Endodermal cell (in vitro differentiated cells): ENCODE measurements at regions not wholly inside any gene's neighbourhood (a gene's known extent, or its start where the extent isn't known, plus 50 kb on each side); places are given as distances from the start of the nearest gene placed in this dataset.

ENCODE experiments used
- DNase-seq: peaks from one replicate; pipeline ENCODE4 v3.0.0-alpha.2; 2017
- H3K27ac ChIP-seq: 2 replicates; pipeline ENCODE4 v1.5.1; 2013; ENCODE audit warnings: mild to moderate bottlenecking, low read depth, low read length, moderate library complexity
- H3K27me3 ChIP-seq: 2 replicates; pipeline ENCODE4 v1.6.1; 2013; ENCODE audit warnings: mild to moderate bottlenecking, low read length, moderate library complexity; ENCODE audit not compliant: insufficient read depth, control insufficient read depth, poor library complexity, severe bottlenecking
- H3K36me3 ChIP-seq: 2 replicates; pipeline ENCODE4 v1.7.0; 2013; ENCODE audit warnings: mild to moderate bottlenecking, low read length, moderate library complexity; ENCODE audit not compliant: control insufficient read depth, insufficient read depth
- H3K4me1 ChIP-seq: one replicate; pipeline ENCODE4 v1.7.0; 2013; ENCODE audit warnings: low read length; ENCODE audit not compliant: control insufficient read depth, insufficient read depth
- H3K4me3 ChIP-seq: 2 replicates; pipeline ENCODE4 v1.5.1; 2013; ENCODE audit warnings: mild to moderate bottlenecking, low read length, moderate library complexity
- H3K9ac ChIP-seq: 2 replicates; pipeline ENCODE4 v1.6.1; 2013; ENCODE audit warnings: mild to moderate bottlenecking, low read length, moderate library complexity; ENCODE audit not compliant: poor library complexity, severe bottlenecking; ENCODE audit errors: extremely low read depth
- H3K9me3 ChIP-seq: 2 replicates; pipeline ENCODE4 v1.6.1; 2013; ENCODE audit warnings: mild to moderate bottlenecking, low read length, moderate library complexity; ENCODE audit not compliant: control insufficient read depth
- H3K27ac Mint-ChIP-seq: 2 replicates; pipeline ENCODE4 v1.8.0; 2020; ENCODE audit warnings: mixed read lengths
- H3K27me3 Mint-ChIP-seq: 2 replicates; pipeline ENCODE4 v1.8.0; 2021; ENCODE audit warnings: mild to moderate bottlenecking, mixed read lengths; ENCODE audit not compliant: insufficient read depth
- H3K36me3 Mint-ChIP-seq: 2 replicates; pipeline ENCODE4 v1.8.0; 2020; ENCODE audit warnings: low read depth, mixed read lengths
- H3K4me1 Mint-ChIP-seq: 2 replicates; pipeline ENCODE4 v1.8.0; 2020; ENCODE audit warnings: mixed read lengths
- H3K4me3 Mint-ChIP-seq: 2 replicates; pipeline ENCODE4 v1.8.0; 2020; ENCODE audit warnings: mild to moderate bottlenecking, moderate library complexity, mixed read lengths
- H3K9me3 Mint-ChIP-seq: 2 replicates; pipeline ENCODE4 v1.8.0; 2020; ENCODE audit warnings: mild to moderate bottlenecking, mixed read lengths
- CTCF ChIP-seq: fragments of 200-600 bp; sonication (generic); conservative IDR thresholded peaks from 2 replicates; pipeline ENCODE4 v1.5.0; 2021; ENCODE audit warnings: antibody characterized with exemption, mild to moderate bottlenecking
- WGBS, 2 experiments: methylation state at CpG; one replicate each; pipeline versions ENCODE4 v1.1.5 to v1.1.7; 2013; ENCODE audit warnings: missing lambda C conversion rate in 2 of 2, mixed read lengths in 1 of 2; ENCODE audit not compliant: insufficient coverage in 1 of 2, insufficient read length in 1 of 2; 5-methylcytosine and 5-hydroxymethylcytosine counted together

GRCh38 chr1:222865718-222866117 is 50.9 kb downstream of the DISP1 start:
- Mint-ChIP-seq H3K9me3 (no peaks in the 10 kb centered on the region), H3K27me3 (no peaks in the 10 kb centered on the region), H3K4me3 (no peak overlapping the region), H3K27ac (no peak overlapping the region), H3K36me3 (peaks cover 3% of the 10 kb centered on the region), H3K4me1 (peaks cover 11% of the 10 kb centered on the region)
- Histone ChIP-seq H3K9ac (no peak overlapping the region), H3K4me3 (no peak overlapping the region), H3K4me1 (no peaks in the 10 kb centered on the region), H3K27me3 (no peaks in the 10 kb centered on the region), H3K27ac (no peak overlapping the region), H3K36me3 (no peaks in the 10 kb centered on the region), H3K9me3 (no peaks in the 10 kb centered on the region)
- WGBS, 2 experiments, result 30 to 66% methylated on average over 3 to 4 of the region's 4 CpGs
- no peak for TF ChIP-seq CTCF
- DNase-seq, result no peak

DNA sequence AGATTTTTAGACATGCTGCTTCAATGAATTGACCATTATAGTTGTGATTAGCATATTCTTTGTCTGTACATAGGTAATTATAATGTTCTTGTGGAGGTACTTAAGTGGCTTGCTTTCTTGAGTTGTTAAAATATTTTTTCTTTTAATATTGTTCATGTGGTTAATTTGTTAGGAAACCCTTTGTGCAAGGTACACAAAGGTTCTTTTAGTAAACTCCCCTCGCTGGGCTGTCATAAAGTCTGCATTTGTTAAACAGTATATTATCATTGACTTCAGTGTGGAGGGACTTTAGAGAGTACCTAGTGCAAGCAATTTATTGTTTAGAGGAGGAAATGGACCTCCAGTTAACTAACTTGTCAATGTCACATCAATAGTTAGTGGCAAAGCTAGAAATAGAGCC is 52.5 kb downstream of the DISP1 start:
- H3K27me3 ChIP-seq, result no peaks in the 10 kb centered on the region
- 80 to 94% methylated on average over 1 of the region's 1 CpG for WGBS, 2 experiments
- no peak for DNase-seq
- peaks cover 3% of the 10 kb centered on the region for H3K36me3 Mint-ChIP-seq
- no peak overlapping the region for H3K27ac ChIP-seq
- H3K4me3 Mint-ChIP-seq, result no peak overlapping the region
- TF ChIP-seq CTCF, result no peak
- H3K27me3 Mint-ChIP-seq, result no peaks in the 10 kb centered on the region
- H3K4me1 ChIP-seq, result no peaks in the 10 kb centered on the region
- no peak overlapping the region for H3K4me3 ChIP-seq
- no peaks in the 10 kb centered on the region for H3K9me3 ChIP-seq
- H3K36me3 ChIP-seq, result no peaks in the 10 kb centered on the region
- no peaks in the 10 kb centered on the region for H3K9me3 Mint-ChIP-seq
- no peak overlapping the region for H3K9ac ChIP-seq
- H3K27ac Mint-ChIP-seq, result no peak overlapping the region
- H3K4me1 Mint-ChIP-seq, result peaks cover 3% of the 10 kb centered on the region

DNA sequence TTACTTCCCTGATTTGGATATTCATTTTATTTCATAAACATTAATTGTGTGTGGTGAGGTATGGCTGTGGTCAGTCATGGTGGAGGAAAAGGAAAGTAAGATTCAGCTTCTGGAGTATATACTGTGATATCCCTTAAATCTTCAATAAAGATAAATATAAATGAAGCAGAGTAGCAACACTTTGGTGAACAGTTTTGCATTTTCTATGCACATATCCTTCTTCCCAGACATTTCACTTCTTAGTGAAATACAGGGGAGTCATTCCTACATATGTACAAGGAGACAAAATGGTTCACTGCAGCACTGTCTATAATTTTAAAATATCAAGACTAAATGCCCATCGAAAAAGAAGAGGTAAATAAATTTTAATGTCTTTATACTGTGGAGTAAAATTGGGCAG is 61.3 kb downstream of the DISP1 start:
- Histone ChIP-seq H3K4me3 (no peak overlapping the region), H3K9ac (no peak overlapping the region), H3K27me3 (no peaks in the 10 kb centered on the region), H3K4me1 (no peaks in the 10 kb centered on the region), H3K27ac (no peak overlapping the region), H3K36me3 (no peaks in the 10 kb centered on the region), H3K9me3 (no peaks in the 10 kb centered on the region)
- WGBS, 2 experiments, result 90% methylated on average over 1 of the region's 1 CpG; no CpG with 5 or more reads in 1 of the 2 experiments
- no peaks in the 10 kb centered on the region for H3K27me3 Mint-ChIP-seq
- peaks cover 10% of the 10 kb centered on the region for H3K4me1 Mint-ChIP-seq
- DNase-seq, result no peak
- TF ChIP-seq CTCF, result no peak
- no peak overlapping the region for H3K4me3 Mint-ChIP-seq
- H3K9me3 Mint-ChIP-seq, result no peaks in the 10 kb centered on the region
- H3K27ac Mint-ChIP-seq, result no peak overlapping the region
- H3K36me3 Mint-ChIP-seq, result peaks cover 1% of the 10 kb centered on the region
